ENCODE measurements at regions not wholly inside any gene's neighbourhood (a gene's known extent, or its start where the extent isn't known, plus 50 kb on each side); places are given as distances from the start of the nearest gene placed in this dataset.

GRCh38 chr13:74675972-74676371 is 541.8 kb upstream of the KLF12 start:
- Histone ChIP-seq H3K4me1 (ENCODE audit: control insufficient read depth, extremely low read depth, insufficient read depth, low read length) (no peaks in the 10 kb centered on the region), H3K27me3 (ENCODE audit: control insufficient read depth, insufficient read depth, low read length) (no peaks in the 10 kb centered on the region), H3K27ac (ENCODE audit: insufficient read depth, low read length) (no peak overlapping the region), H3K36me3 (ENCODE audit: control insufficient read depth, insufficient read depth, low read length) (no peaks in the 10 kb centered on the region), H3K79me2 (ENCODE audit: control insufficient read depth, insufficient read depth, low read length) (no peaks in the 10 kb centered on the region), H3K4me3 (replicated peaks in 1 of 4; ENCODE audit: control extremely low read depth in 1 of 4, insufficient read depth in 1 of 4, low read depth in 3 of 4, low read length in 4 of 4) (no peak overlapping the region), H4K20me1 (ENCODE audit: control insufficient read depth, extremely low read depth, insufficient read depth, low read length) (no peaks in the 10 kb centered on the region), H2AFZ (ENCODE audit: low read length) (no peak overlapping the region), H3K4me2 (ENCODE audit: extremely low read depth, insufficient read depth, low read length) (no peak overlapping the region), H3K9me3 (ENCODE audit: control insufficient read depth, insufficient read depth, low read depth, low read length) (no peaks in the 10 kb centered on the region), H3K9ac (ENCODE audit: insufficient read depth, low read length) (no peak overlapping the region)
- TF ChIP-seq EZH2 (IDR thresholded peaks at IDR 0.05; ENCODE audit: low read length, missing control alignments): no peak
- no peak for DNase-seq (ENCODE audit: low read depth in 2 of 2)

- no peak overlapping the region for H3K27ac ChIP-seq (ENCODE audit: insufficient read depth, low read length)
- H3K36me3 ChIP-seq (ENCODE audit: control insufficient read depth, insufficient read depth, low read length): no peaks in the 10 kb centered on the region
- no peak overlapping the region for H3K4me3 ChIP-seq (replicated peaks in 1 of 4; ENCODE audit: control extremely low read depth in 1 of 4, insufficient read depth in 1 of 4, low read depth in 3 of 4, low read length in 4 of 4)
- no peak overlapping the region for H3K9ac ChIP-seq (ENCODE audit: insufficient read depth, low read length)
- H2AFZ ChIP-seq (ENCODE audit: low read length): no peak overlapping the region
- TF ChIP-seq EZH2 (IDR thresholded peaks at IDR 0.05; ENCODE audit: low read length, missing control alignments) (no peak), CTCF (conservative IDR thresholded peaks at IDR 0.05 in 1 of 2, IDR thresholded peaks at IDR 0.05 in 1 of 2; ENCODE audit: low read depth in 1 of 2, low read length in 2 of 2) (no peak)
- H4K20me1 ChIP-seq (ENCODE audit: control insufficient read depth, extremely low read depth, insufficient read depth, low read length): no peaks in the 10 kb centered on the region
- H3K4me2 ChIP-seq (ENCODE audit: extremely low read depth, insufficient read depth, low read length): no peak overlapping the region
- no peaks in the 10 kb centered on the region for H3K4me1 ChIP-seq (ENCODE audit: control insufficient read depth, extremely low read depth, insufficient read depth, low read length)
- H3K79me2 ChIP-seq (ENCODE audit: control insufficient read depth, insufficient read depth, low read length): no peaks in the 10 kb centered on the region
- no peaks in the 10 kb centered on the region for H3K9me3 ChIP-seq (ENCODE audit: control insufficient read depth, insufficient read depth, low read depth, low read length)
- no peaks in the 10 kb centered on the region for H3K27me3 ChIP-seq (ENCODE audit: control insufficient read depth, insufficient read depth, low read length)
- peak; percentile 27 to 80 for DNase-seq (ENCODE audit: low read depth in 2 of 2)
Observed at GRCh38 chr13:74675182-74675581, 541.0 kb upstream of the KLF12 start.

GRCh38 chr13:74674720-74675119 is 540.5 kb upstream of the KLF12 start:
- no peak overlapping the region for H3K4me3 ChIP-seq (replicated peaks in 1 of 4; ENCODE audit: control extremely low read depth in 1 of 4, insufficient read depth in 1 of 4, low read depth in 3 of 4, low read length in 4 of 4)
- DNase-seq (ENCODE audit: low read depth in 2 of 2): no peak

More at GRCh38 chr13:74674720-74675119, 540.5 kb upstream of the KLF12 start:
- Histone ChIP-seq H3K4me1 (ENCODE audit: control insufficient read depth, extremely low read depth, insufficient read depth, low read length) (no peaks in the 10 kb centered on the region), H4K20me1 (ENCODE audit: control insufficient read depth, extremely low read depth, insufficient read depth, low read length) (no peaks in the 10 kb centered on the region), H3K27ac (ENCODE audit: insufficient read depth, low read length) (no peak overlapping the region), H3K4me2 (ENCODE audit: extremely low read depth, insufficient read depth, low read length) (no peak overlapping the region), H2AFZ (ENCODE audit: low read length) (no peak overlapping the region), H3K9me3 (ENCODE audit: control insufficient read depth, insufficient read depth, low read depth, low read length) (no peaks in the 10 kb centered on the region), H3K9ac (ENCODE audit: insufficient read depth, low read length) (no peak overlapping the region), H3K27me3 (ENCODE audit: control insufficient read depth, insufficient read depth, low read length) (no peaks in the 10 kb centered on the region), H3K79me2 (ENCODE audit: control insufficient read depth, insufficient read depth, low read length) (no peaks in the 10 kb centered on the region), H3K36me3 (ENCODE audit: control insufficient read depth, insufficient read depth, low read length) (no peaks in the 10 kb centered on the region)
- TF ChIP-seq CTCF (conservative IDR thresholded peaks at IDR 0.05 in 1 of 2, IDR thresholded peaks at IDR 0.05 in 1 of 2; ENCODE audit: low read depth in 1 of 2, low read length in 2 of 2) (no peak), EZH2 (IDR thresholded peaks at IDR 0.05; ENCODE audit: low read length, missing control alignments) (no peak)

Measured in fibroblast of lung (primary cell).